Transverse colon (tissue), 4 donors: ENCODE measurements at regions not wholly inside any gene's neighbourhood (a gene's known extent, or its start where the extent isn't known, plus 50 kb on each side); places are given as distances from the start of the nearest gene placed in this dataset.

ENCODE experiments used
- DNase-seq: peaks from one replicate; pipeline ENCODE4 v3.0.0-alpha.2; 2019
- H3K27ac ChIP-seq, 4 donors: fragments of 200-600 bp; sonication (generic); 2 replicates each; pipeline ENCODE4 v1.5.1; 2016 to 2018; ENCODE audit warnings: inconsistent platforms in 4 of 4
- H3K27me3 ChIP-seq: fragments of 200-600 bp; sonication (generic); 2 replicates; pipeline ENCODE4 v1.5.1; 2017; ENCODE audit warnings: inconsistent platforms
- H3K36me3 ChIP-seq, 4 donors: fragments of 200-600 bp; sonication (generic); 2 replicates each; pipeline ENCODE4 v1.5.1; 2017 to 2019; ENCODE audit warnings: inconsistent platforms in 4 of 4
- H3K4me1 ChIP-seq, 4 donors: fragments of 200-600 bp; sonication (generic); 2 replicates each; pipeline ENCODE4 v1.5.1; 2017 to 2020; ENCODE audit warnings: inconsistent platforms in 4 of 4
- H3K4me3 ChIP-seq, 4 donors: fragments of 200-600 bp; sonication (generic); 1 replicate in 1 of 4; 2 replicates in 3 of 4; pipeline versions ENCODE4 v1.5.1 to v1.6.1; 2017 to 2019; ENCODE audit warnings: inconsistent platforms in 4 of 4
- H3K9me3 ChIP-seq, 2 donors: fragments of 200-600 bp; sonication (generic); 2 replicates each; pipeline ENCODE4 v1.5.1; 2017 to 2019; ENCODE audit warnings: inconsistent platforms in 2 of 2
- CTCF ChIP-seq, 5 experiments: fragments of 200-600 bp in 3 of 5; fragments of 450-650 bp in 2 of 5; sonication (generic) in 3 of 5; IDR thresholded peaks; 1 replicate in 2 of 5; 2 replicates in 3 of 5; pipeline ENCODE4 v1.5.1; 2016 to 2017; ENCODE audit warnings: antibody characterized with exemption in 5 of 5, inconsistent platforms in 3 of 5, mild to moderate bottlenecking in 2 of 5, moderate library complexity in 1 of 5
- EP300 ChIP-seq: sonication (generic); formaldehyde crosslinking; IDR thresholded peaks from one replicate; pipeline ENCODE4 v1.6.1; 2017; ENCODE audit warnings: antibody characterized with exemption, low read depth
- POLR2A ChIP-seq: fragments of 450-650 bp; IDR thresholded peaks from one replicate; pipeline ENCODE4 v1.6.1; 2016; ENCODE audit warnings: antibody characterized with exemption, mild to moderate bottlenecking, moderate library complexity
- POLR2AphosphoS5 ChIP-seq, 3 donors: sonication (generic); formaldehyde crosslinking; IDR thresholded peaks; one replicate each; pipeline ENCODE4 v1.6.1; 2016; ENCODE audit warnings: antibody characterized with exemption in 3 of 3
- WGBS, 2 donors: methylation state at CpG; one replicate each; pipeline ENCODE4 v1.1.5; 2018; ENCODE audit warnings: low coverage in 1 of 2; 5-methylcytosine and 5-hydroxymethylcytosine counted together
- in situ Hi-C, 4 donors: fragments of 200-750 bp; cut with MboI; loops; one replicate each; pipeline versions ENCODE4 v1.15.0 to v1.15.1; 2017; ENCODE audit warnings: low sequenced_read_pairs in 3 of 4, low pct_ligation_motif_present in 1 of 4, low pct_unique_long_range_greater_than_20kb in 1 of 4
- intact Hi-C: fragments of 100-400 bp; cut with DNase I; formaldehyde crosslinking; loops from one replicate; pipeline ENCODE4 v1.15.1; 2023; ENCODE audit warnings: low total_unique reads

GRCh38 chr6:82629921-82630320 lies 266.3 kb downstream of the TPBG start:
- H3K4me1 ChIP-seq: no peaks in the 10 kb centered on the region
- in situ Hi-C loops (no loop called here), intact Hi-C loops (no loop called here)
- H3K4me3 ChIP-seq: no peak overlapping the region
- no peak for TF ChIP-seq POLR2A
- TF ChIP-seq POLR2AphosphoS5 (IDR thresholded peaks at IDR 0.05): no peak
- no peak for TF ChIP-seq CTCF (IDR thresholded peaks at IDR 0.05)
- TF ChIP-seq EP300: no peak
- 72 to 81% methylated on average over 3 of the region's 3 CpGs for WGBS, 2 donors
- H3K9me3 ChIP-seq: no peaks in the 10 kb centered on the region
- no peaks in the 10 kb centered on the region for H3K36me3 ChIP-seq
- no peaks in the 10 kb centered on the region for H3K27me3 ChIP-seq
- no peak for DNase-seq
- no peak overlapping the region for H3K27ac ChIP-seq

- in situ Hi-C loops: no loop called here
- no peaks in the 10 kb centered on the region for H3K27me3 ChIP-seq
- H3K4me3 ChIP-seq: no peak overlapping the region
- H3K36me3 ChIP-seq: no peaks in the 10 kb centered on the region
- 63 to 83% methylated on average over 1 of the region's 1 CpG for WGBS, 2 donors
- TF ChIP-seq CTCF (IDR thresholded peaks at IDR 0.05) (no peak), EP300 (no peak), POLR2A (no peak), POLR2AphosphoS5 (IDR thresholded peaks at IDR 0.05) (no peak)
- DNase-seq: no peak
- peaks cover 0 to 4% of the 10 kb centered on the region in 2 donors for H3K9me3 ChIP-seq
- intact Hi-C loops: no loop called here
- no peak overlapping the region for H3K27ac ChIP-seq
- H3K4me1 ChIP-seq: no peaks in the 10 kb centered on the region
These were observed 278.1 kb downstream of the TPBG start for GRCh38 chr6:82641677-82642076.

- DNase-seq: no peak
- Histone ChIP-seq H3K36me3 (no peaks in the 10 kb centered on the region), H3K27ac (no peak overlapping the region), H3K9me3 (no peaks in the 10 kb centered on the region), H3K4me1 (no peaks in the 10 kb centered on the region), H3K27me3 (no peaks in the 10 kb centered on the region), H3K4me3 (no peak overlapping the region)
- in situ Hi-C loops: no loop called here
- no peak for TF ChIP-seq EP300
- WGBS, 2 donors: 49 to 55% methylated on average over 2 to 3 of the region's 3 CpGs
- intact Hi-C loops: no loop called here
These were observed 282.1 kb downstream of the TPBG start for GRCh38 chr6:82645536-82646230.

GRCh38 chr6:82646231-82646615 lies 282.6 kb downstream of the TPBG start:
- Histone ChIP-seq H3K36me3 (no peaks in the 10 kb centered on the region), H3K4me1 (no peaks in the 10 kb centered on the region)

More at GRCh38 chr6:82646231-82646615, 282.6 kb downstream of the TPBG start:
- Histone ChIP-seq H3K27me3 (no peaks in the 10 kb centered on the region), H3K4me3 (no peak overlapping the region), H3K9me3 (no peaks in the 10 kb centered on the region), H3K27ac (no peak overlapping the region)
- DNase-seq: no peak
- intact Hi-C loops: no loop called here
- in situ Hi-C loops: no loop called here
- no peak for TF ChIP-seq EP300
- no peak for TF ChIP-seq CTCF (IDR thresholded peaks at IDR 0.05)
- TF ChIP-seq POLR2A: no peak
- no peak for TF ChIP-seq POLR2AphosphoS5 (IDR thresholded peaks at IDR 0.05)
- 29 to 42% methylated on average over 1 of the region's 1 CpG for WGBS, 2 donors
